SHP77 (cell line): ENCODE measurements at regions not wholly inside any gene's neighbourhood (a gene's known extent, or its start where the extent isn't known, plus 50 kb on each side); places are given as distances from the start of the nearest gene placed in this dataset.

ENCODE experiments used
- DNase-seq, 2 experiments: peaks; one replicate each; lab custom pipeline; 2025; lab: John Stamatoyannopoulos, UW

GRCh38 chr4:164318350-164318749 lies 435.6 kb upstream of the SMIM31 start:
- DNase-seq: no peak

DNA sequence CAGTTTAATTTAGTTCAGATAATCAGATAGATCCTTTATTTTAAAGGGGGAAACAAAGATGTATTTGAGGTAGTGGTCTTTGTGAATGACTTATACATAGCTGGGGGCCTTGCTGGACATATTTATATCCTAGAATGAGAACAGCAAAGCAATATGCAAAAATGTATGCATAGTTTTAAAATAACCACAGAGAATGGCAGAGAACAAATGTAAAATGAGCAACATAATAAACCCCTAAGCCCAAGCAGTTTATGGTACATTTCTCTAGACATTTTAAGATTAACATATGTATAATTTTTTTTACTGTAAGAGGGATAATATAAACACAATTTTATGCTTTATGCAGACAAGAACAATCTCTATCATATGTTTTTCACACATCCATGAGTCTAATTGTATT lies 434.2 kb upstream of the SMIM31 start:
- DNase-seq: no peak

GRCh38 chr4:164320847-164321246 lies 433.1 kb upstream of the SMIM31 start:
- no peak for DNase-seq

DNA sequence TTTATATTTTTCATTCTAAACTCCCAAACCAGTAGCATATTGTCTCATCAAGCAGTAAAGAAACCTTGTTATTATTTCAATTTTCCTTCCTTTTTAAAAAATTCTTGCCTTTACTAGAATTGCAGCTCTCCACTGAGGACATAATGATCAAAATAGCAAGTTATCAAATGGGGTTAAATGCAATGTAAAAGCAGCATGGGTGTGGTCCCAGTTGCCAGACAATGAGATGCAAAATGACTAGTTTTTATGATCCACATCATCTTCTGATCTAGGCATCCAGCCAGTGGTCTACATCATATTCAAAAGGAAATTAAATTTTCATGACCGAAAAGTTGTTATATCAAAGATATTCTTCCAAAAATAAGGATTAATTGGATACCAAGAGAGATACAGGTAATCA lies 427.9 kb upstream of the SMIM31 start:
- DNase-seq: no peak

DNA sequence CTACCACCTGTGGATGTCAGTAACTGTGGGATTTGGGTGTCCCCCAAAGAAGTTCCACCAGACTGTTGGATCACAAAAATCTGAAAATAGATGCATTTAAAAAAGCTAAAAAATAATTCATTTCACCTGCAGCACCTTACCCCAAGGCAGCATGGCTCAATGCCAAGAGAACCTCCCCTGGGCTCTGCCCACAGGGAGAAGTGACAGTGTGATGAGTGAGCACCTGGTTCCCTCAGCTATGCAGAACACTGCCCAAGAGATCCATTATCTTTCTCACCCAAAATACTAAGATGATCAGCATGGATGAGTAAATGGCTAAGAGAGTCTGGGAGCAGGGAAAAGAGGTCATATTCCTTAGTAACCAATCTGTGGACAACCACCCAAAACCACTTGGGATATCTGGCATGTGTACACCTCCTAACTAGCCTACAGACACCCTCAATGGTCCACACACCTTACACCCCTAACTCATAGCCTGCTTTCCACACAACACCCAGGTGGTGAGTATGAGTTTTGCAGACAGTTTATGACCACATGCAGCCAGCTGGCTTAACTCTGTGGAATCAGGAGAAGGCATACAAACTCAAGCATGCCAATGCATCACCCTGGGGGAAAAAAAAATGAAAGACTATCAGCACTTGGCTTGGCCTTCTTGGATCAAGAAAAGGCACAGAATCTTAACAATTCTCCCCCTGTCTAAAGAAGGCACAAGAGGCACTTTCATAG lies 416.5 kb upstream of the SMIM31 start:
- no peak for DNase-seq

DNA sequence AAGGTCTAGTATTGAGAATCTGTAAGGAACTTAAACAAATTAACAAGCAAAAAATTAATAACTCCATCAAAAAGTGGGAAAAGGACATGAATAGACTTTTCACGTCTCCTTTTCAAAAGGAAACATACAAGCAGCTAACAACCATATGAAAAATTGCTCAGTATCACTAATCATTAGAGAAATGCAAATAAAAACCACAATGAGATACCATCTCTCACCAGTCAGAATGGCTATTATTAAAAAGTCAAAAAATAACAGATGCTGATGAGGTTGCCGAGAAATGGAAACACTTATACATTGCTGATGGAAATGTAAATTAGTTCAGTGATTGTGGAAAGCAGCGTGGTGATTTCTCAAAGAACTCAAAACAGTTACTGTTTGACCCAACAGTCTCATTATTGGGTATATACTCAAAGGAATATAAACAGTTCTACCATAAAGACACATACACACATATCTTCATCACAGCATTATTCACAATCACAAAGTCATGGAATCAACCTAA lies 410.4 kb upstream of the SMIM31 start:
- no peak for DNase-seq

- no peak for DNase-seq
Observed at GRCh38 chr4:164345756-164346155, 408.2 kb upstream of the SMIM31 start.

- no peak for DNase-seq
Observed at GRCh38 chr4:164350061-164350460, 403.9 kb upstream of the SMIM31 start.

DNA sequence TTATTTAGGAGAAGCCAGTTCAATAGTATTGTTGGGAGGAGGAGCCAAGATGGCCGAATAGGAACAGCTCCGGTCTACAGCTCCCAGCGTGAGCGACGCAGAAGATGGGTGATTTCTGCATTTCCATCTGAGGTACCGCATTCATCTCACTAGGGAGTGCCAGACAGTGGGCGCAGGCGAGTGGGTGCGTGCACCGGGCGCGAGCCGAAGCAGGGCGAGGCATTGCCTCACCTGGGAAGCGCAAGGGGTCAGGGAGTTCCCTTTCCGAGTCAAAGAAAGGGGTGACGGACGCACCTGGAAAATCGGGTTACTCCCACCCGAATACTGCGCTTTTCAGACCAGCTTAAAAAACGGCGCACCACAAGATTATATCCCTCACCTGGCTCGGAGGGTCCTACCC lies 403.2 kb upstream of the SMIM31 start:
- DNase-seq: peak in 1 of 2 experiments; percentile 1

- DNase-seq: no peak
Observed at GRCh38 chr4:164357957-164358356, 396.0 kb upstream of the SMIM31 start.

- DNase-seq: no peak
Observed at GRCh38 chr4:164358400-164358799, 395.5 kb upstream of the SMIM31 start.

DNA sequence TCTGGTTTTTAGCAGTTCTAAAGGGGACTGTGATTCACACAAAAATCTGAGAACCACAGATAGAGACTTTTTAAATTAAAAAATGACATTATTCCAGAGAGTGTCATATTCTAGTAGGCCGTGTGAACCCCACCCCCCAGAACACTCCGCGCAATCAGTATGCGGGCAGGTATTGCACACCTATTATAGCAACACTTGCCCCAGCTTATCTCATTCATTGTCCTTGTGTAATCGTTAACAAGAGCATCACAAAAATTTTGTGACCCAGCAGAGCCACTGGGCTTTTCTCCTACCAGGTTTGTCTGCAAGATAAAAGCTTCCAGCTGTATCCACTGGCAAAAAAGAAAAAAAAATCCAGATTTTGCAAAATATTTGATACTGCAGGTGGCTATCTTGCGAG lies 394.1 kb upstream of the SMIM31 start:
- no peak for DNase-seq

- no peak for DNase-seq
Observed at GRCh38 chr4:164368894-164369293, 385.0 kb upstream of the SMIM31 start.

- no peak for DNase-seq
Observed at GRCh38 chr4:164373021-164373420, 380.9 kb upstream of the SMIM31 start.

GRCh38 chr4:164377277-164377676 lies 376.7 kb upstream of the SMIM31 start:
- DNase-seq: no peak

DNA sequence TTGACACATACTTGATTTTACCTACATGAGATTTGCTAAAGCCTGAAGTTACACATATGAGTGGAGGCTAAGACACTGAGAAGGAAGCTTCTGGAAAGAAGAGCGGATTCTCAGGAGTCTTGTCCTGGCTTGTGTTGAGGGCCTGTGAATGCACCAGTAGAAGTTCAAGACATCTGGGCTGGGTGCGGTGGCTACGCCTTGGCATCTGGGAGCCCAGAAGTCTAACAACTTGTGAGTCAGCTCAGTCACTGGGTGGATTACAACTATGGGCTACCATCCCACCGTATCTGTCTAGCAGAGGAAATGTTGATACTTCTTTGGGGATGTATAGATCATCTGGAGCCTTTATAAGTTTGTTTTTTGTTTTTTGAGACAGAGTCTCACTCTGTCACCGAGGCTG lies 375.6 kb upstream of the SMIM31 start:
- no peak for DNase-seq

DNA sequence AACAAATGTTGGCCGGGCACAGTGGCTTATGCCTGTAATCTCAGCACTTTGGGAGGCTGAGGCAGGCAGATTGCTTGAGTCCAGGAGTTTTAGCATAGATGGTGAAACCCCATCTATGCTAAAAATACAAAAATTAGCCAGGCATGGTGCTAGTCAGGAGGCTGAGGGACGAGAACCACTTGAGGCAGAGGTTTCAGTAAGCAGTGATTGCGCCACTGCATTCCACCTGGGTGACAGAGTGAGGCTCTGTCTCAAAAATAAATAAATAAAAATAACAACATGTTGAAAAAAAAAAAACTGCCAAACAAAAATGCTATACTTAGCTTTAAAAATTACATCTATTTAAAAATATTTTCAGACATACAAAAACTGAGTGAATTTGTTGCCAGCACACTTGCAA lies 374.2 kb upstream of the SMIM31 start:
- DNase-seq: no peak

DNA sequence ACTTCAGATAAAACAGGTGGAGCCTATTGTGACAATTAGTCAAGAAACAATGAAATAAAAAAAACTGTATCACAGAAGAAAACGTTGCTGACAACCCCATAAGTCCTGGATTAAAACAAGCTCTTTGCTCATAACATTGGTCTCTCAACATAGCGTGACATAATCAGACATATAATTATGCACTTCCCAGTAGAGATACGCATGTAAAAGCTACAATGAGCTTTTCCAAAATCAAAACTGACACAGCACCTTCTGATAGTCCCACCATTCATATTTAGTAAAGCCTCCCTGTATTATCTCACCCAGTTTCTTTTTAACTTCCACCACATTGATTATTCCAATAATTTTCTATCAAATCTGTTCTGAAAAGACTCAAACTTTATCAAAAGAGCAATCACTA lies 372.1 kb upstream of the SMIM31 start:
- DNase-seq: no peak

GRCh38 chr4:164383058-164383357 lies 370.9 kb upstream of the SMIM31 start:
- DNase-seq: no peak

- no peak for DNase-seq
Observed at GRCh38 chr4:164383358-164384220, 370.3 kb upstream of the SMIM31 start.

GRCh38 chr4:164384416-164384815 lies 369.5 kb upstream of the SMIM31 start:
- no peak for DNase-seq

- DNase-seq: no peak
Observed at GRCh38 chr4:164396439-164396838, 357.5 kb upstream of the SMIM31 start.

- DNase-seq: no peak
Observed at GRCh38 chr4:164402554-164402953, 351.4 kb upstream of the SMIM31 start.
